Right lobe of liver (tissue), 6 donors: ENCODE measurements at regions not wholly inside any gene's neighbourhood (a gene's known extent, or its start where the extent isn't known, plus 50 kb on each side); places are given as distances from the start of the nearest gene placed in this dataset.

ENCODE experiments used
- ATAC-seq, 4 donors: fragments of 200-7000 bp; cut with Tn5 transposase; one replicate each; pipeline ENCODE4 v1.9.1; 2020; ENCODE audit warnings: mild to moderate bottlenecking in 4 of 4, moderate library complexity in 4 of 4
- DNase-seq, 3 donors: peaks; one replicate each; pipeline ENCODE4 v3.0.0-alpha.2; 2020
- H3K27ac ChIP-seq, 3 donors: fragments of 200-600 bp; one replicate each; pipeline ENCODE4 v1.8.0; 2022
- H3K27me3 ChIP-seq, 2 donors: fragments of 200-600 bp; one replicate each; pipeline ENCODE4 v1.8.0; 2022
- H3K36me3 ChIP-seq, 4 donors: fragments of 200-600 bp; sonication (generic) in 1 of 4; one replicate each; pipeline versions ENCODE4 v1.5.1 to v1.8.0; 2017 to 2022; ENCODE audit warnings: control low read depth in 1 of 4
- H3K4me1 ChIP-seq, 4 donors: fragments of 200-600 bp; sonication (generic) in 1 of 4; one replicate each; pipeline versions ENCODE4 v1.5.1 to v1.8.0; 2017 to 2022; ENCODE audit warnings: control low read depth in 1 of 4
- H3K4me3 ChIP-seq, 3 donors: fragments of 200-600 bp; one replicate each; pipeline ENCODE4 v1.8.0; 2022
- H3K9me3 ChIP-seq, 4 donors: fragments of 200-600 bp; sonication (generic) in 1 of 4; one replicate each; pipeline versions ENCODE4 v1.5.1 to v1.8.0; 2017 to 2022; ENCODE audit warnings: control low read depth in 1 of 4
- CTCF ChIP-seq, 4 donors: fragments of 200-600 bp in 3 of 4; fragments of 450-650 bp in 1 of 4; IDR thresholded peaks; one replicate each; pipeline versions ENCODE4 v1.5.1 to v1.8.0; 2016 to 2022; ENCODE audit warnings: antibody characterized with exemption in 4 of 4, mild to moderate bottlenecking in 2 of 4
- POLR2A ChIP-seq: fragments of 450-650 bp; IDR thresholded peaks from one replicate; pipeline ENCODE4 v1.6.1; 2017; ENCODE audit warnings: antibody characterized with exemption, mild to moderate bottlenecking
- WGBS: methylation state at CpG from one replicate; pipeline ENCODE4 v1.1.6; 2018; ENCODE audit warnings: low coverage, low lambda C conversion rate; ENCODE audit not compliant: insufficient coverage; ENCODE audit errors: missing lambda C conversion rate; 5-methylcytosine and 5-hydroxymethylcytosine counted together
- intact Hi-C, 2 donors: fragments of 100-400 bp; cut with DNase I; formaldehyde crosslinking; loops; one replicate each; pipeline versions ENCODE4 v1.11.2 to v1.14.1; 2022
- donor health status: DM: no; HTN: yes; CAD: no.
- donor health status: DM: no; HTN: no; CAD: no.
- donor health status: DM: no; HTN: no; CAD: no.
- donor health status: DM: no; HTN: yes; CAD: no.
- donor health status: DM: no; HTN: yes; CAD: no.

GRCh38 chrX:97806238-97806637 is 922.5 kb downstream of the RPA4 start:
- no peak overlapping the region for H3K4me3 ChIP-seq
- intact Hi-C loops = no loop called here

DNA sequence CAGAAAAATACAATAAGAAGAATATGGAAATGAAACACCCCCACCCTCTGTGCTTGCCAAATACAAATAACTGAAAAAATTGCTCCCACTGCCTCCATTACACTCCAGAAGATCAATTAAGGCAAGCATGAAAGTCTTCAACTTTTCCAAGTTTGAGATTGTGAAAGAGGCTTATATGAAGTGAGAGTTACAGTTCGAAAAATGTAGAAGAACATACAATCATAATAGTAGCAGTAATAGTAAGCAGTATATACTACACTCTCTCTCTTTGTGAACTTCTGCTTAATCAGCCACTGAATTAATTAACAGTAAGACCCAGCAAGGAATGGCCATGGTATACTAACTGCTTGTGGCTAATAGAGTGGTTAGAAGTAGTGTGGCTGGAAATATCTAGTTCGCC is 923.2 kb downstream of the RPA4 start:
- Histone ChIP-seq H3K4me3 (no peak overlapping the region), H3K36me3 (no peaks in the 10 kb centered on the region), H3K27me3 (no peaks in the 10 kb centered on the region), H3K9me3 (no peaks in the 10 kb centered on the region), H3K4me1 (no peaks in the 10 kb centered on the region), H3K27ac (no peak overlapping the region)
- WGBS = 81% methylated on average over 2 of the region's 2 CpGs
- no peak for ATAC-seq
- TF ChIP-seq CTCF (IDR thresholded peaks at IDR 0.05) (no peak), POLR2A (no peak)
- intact Hi-C loops = no loop called here
- DNase-seq = no peak

More at GRCh38 chrX:97806238-97806637, 922.5 kb downstream of the RPA4 start:
- 81% methylated on average over 3 of the region's 3 CpGs for WGBS
- no peaks in the 10 kb centered on the region for H3K9me3 ChIP-seq
- TF ChIP-seq POLR2A (no peak), CTCF (IDR thresholded peaks at IDR 0.05) (no peak)
- ATAC-seq (no peak), DNase-seq (no peak)
- H3K36me3 ChIP-seq = no peaks in the 10 kb centered on the region
- H3K27me3 ChIP-seq = no peaks in the 10 kb centered on the region
- H3K4me1 ChIP-seq = no peaks in the 10 kb centered on the region
- H3K27ac ChIP-seq = no peak overlapping the region

DNA sequence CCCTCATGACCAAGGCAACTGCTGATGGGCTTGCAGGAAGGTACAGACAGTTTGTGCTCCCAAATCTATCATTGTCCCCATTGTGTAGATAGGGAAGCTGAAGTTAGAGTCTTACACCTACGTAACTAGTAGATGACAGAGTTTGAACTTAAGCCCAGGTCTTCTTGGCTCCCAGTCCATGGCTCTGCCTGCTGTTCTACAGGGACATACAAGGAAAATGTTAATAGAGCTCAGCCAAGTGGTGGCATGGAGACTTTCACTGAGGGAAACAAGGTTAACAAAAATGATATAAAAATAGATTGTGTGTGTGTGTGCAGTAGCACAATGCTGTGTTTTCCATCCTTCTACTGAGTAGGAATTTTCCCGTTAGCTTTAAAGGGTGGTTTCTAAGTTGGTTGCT is 936.5 kb downstream of the RPA4 start:
- intact Hi-C loops = no loop called here
- TF ChIP-seq POLR2A = no peak
- no peak for TF ChIP-seq CTCF (IDR thresholded peaks at IDR 0.05)
- no peaks in the 10 kb centered on the region for H3K4me1 ChIP-seq

GRCh38 chrX:97828471-97828870 is 944.8 kb downstream of the RPA4 start:
- Histone ChIP-seq H3K9me3 (no peaks in the 10 kb centered on the region), H3K4me3 (no peak overlapping the region), H3K4me1 (no peaks in the 10 kb centered on the region), H3K27ac (no peak overlapping the region), H3K36me3 (no peaks in the 10 kb centered on the region), H3K27me3 (no peaks in the 10 kb centered on the region)
- DNase-seq = no peak
- intact Hi-C loops = no loop called here
- TF ChIP-seq CTCF (IDR thresholded peaks at IDR 0.05) (no peak), POLR2A (no peak)
- no peak for ATAC-seq
- WGBS = 0% methylated on average over 1 of the region's 1 CpG

More for the DNA sequence above, 936.5 kb downstream of the RPA4 start:
- H3K9me3 ChIP-seq = no peaks in the 10 kb centered on the region
- H3K36me3 ChIP-seq = no peaks in the 10 kb centered on the region
- H3K4me3 ChIP-seq = no peak overlapping the region
- no peak for DNase-seq
- H3K27ac ChIP-seq = no peak overlapping the region
- no peak for ATAC-seq
- H3K27me3 ChIP-seq = no peaks in the 10 kb centered on the region
- 77% methylated on average over 1 of the region's 2 CpGs for WGBS

GRCh38 chrX:97835969-97836368 is 952.3 kb downstream of the RPA4 start:
- no peak for ATAC-seq
- TF ChIP-seq CTCF (IDR thresholded peaks at IDR 0.05) (no peak), POLR2A (no peak)
- no peak for DNase-seq
- intact Hi-C loops = no loop called here
- no peak overlapping the region for H3K4me3 ChIP-seq
- H3K9me3 ChIP-seq = no peaks in the 10 kb centered on the region
- no peaks in the 10 kb centered on the region for H3K36me3 ChIP-seq
- no peaks in the 10 kb centered on the region for H3K4me1 ChIP-seq
- H3K27ac ChIP-seq = no peak overlapping the region
- no peaks in the 10 kb centered on the region for H3K27me3 ChIP-seq
